Natural killer cell (primary cell): ENCODE measurements at regions not wholly inside any gene's neighbourhood (a gene's known extent, or its start where the extent isn't known, plus 50 kb on each side); places are given as distances from the start of the nearest gene placed in this dataset.

Source experiments
- ATAC-seq, 3 donors: fragments of 150-1000 bp in 2 of 3; fragments of 200-7000 bp in 1 of 3; cut with Tn5 transposase; 1 replicate in 1 of 3; 2 replicates in 2 of 3; pipeline ENCODE4 v1.10.0; 2021; ENCODE audit warnings: mild to moderate bottlenecking in 2 of 3, moderate library complexity in 2 of 3
- DNase-seq, 2 donors: peaks; one replicate each; pipeline versions ENCODE4 v3.0.0 to v3.0.0-alpha.2; 2013 to 2021; ENCODE audit warnings: mixed read lengths in 1 of 2
- H3K27ac ChIP-seq: one replicate; pipeline ENCODE4 v1.5.1; 2013; ENCODE audit warnings: mild to moderate bottlenecking, low read length
- H3K27me3 ChIP-seq: one replicate; pipeline ENCODE4 v1.6.1; 2013; ENCODE audit warnings: low read length; ENCODE audit not compliant: control insufficient read depth, insufficient read depth
- H3K36me3 ChIP-seq: one replicate; pipeline ENCODE4 v1.6.1; 2013; ENCODE audit warnings: low read length; ENCODE audit not compliant: control insufficient read depth, insufficient read depth
- H3K4me1 ChIP-seq: one replicate; pipeline ENCODE4 v1.6.1; 2013; ENCODE audit warnings: low read length; ENCODE audit not compliant: control insufficient read depth, insufficient read depth
- H3K4me3 ChIP-seq: one replicate; pipeline ENCODE4 v1.5.1; 2013; ENCODE audit warnings: low read length
- H3K9me3 ChIP-seq: one replicate; pipeline ENCODE4 v1.6.1; 2013; ENCODE audit warnings: low read length; ENCODE audit not compliant: control insufficient read depth, insufficient read depth
- H3K27ac Mint-ChIP-seq, 2 donors: one replicate each; pipeline ENCODE4 v1.8.0; 2022; ENCODE audit warnings: mild to moderate bottlenecking in 2 of 2, mixed read lengths in 2 of 2, moderate library complexity in 1 of 2
- H3K27me3 Mint-ChIP-seq, 2 donors: one replicate each; pipeline ENCODE4 v1.8.0; 2022; ENCODE audit warnings: low read depth in 2 of 2, mixed read lengths in 2 of 2
- H3K36me3 Mint-ChIP-seq: one replicate; pipeline ENCODE4 v1.8.0; 2022; ENCODE audit warnings: mixed read lengths
- H3K4me1 Mint-ChIP-seq, 2 donors: one replicate each; pipeline ENCODE4 v1.8.0; 2022; ENCODE audit warnings: mixed read lengths in 2 of 2
- H3K4me3 Mint-ChIP-seq: one replicate; pipeline ENCODE4 v1.8.0; 2022; ENCODE audit warnings: mild to moderate bottlenecking, moderate library complexity, mixed read lengths
- H3K9me3 Mint-ChIP-seq, 2 donors: one replicate each; pipeline ENCODE4 v1.8.0; 2022; ENCODE audit warnings: mixed read lengths in 2 of 2
- WGBS: methylation state at CpG from one replicate; pipeline ENCODE4 v1.1.7; 2013; ENCODE audit warnings: missing lambda C conversion rate; ENCODE audit not compliant: insufficient coverage; 5-methylcytosine and 5-hydroxymethylcytosine counted together
- intact Hi-C: fragments of 100-400 bp; cut with micrococcal nuclease; formaldehyde crosslinking; loops from one replicate; pipeline ENCODE4 v1.14.2; 2022
- TF ChIP-seq, protein P1 (sequence below): fragments of 200-600 bp; IDR thresholded peaks from one replicate; pipeline ENCODE4 v1.8.0; 2022; ENCODE audit warnings: antibody characterized with exemption

GRCh38 chr18:76126327-76126726 is 368.7 kb downstream of the ZNF516 start:
- no peak overlapping the region for H3K27ac ChIP-seq
- TF ChIP-seq, protein P1, sequence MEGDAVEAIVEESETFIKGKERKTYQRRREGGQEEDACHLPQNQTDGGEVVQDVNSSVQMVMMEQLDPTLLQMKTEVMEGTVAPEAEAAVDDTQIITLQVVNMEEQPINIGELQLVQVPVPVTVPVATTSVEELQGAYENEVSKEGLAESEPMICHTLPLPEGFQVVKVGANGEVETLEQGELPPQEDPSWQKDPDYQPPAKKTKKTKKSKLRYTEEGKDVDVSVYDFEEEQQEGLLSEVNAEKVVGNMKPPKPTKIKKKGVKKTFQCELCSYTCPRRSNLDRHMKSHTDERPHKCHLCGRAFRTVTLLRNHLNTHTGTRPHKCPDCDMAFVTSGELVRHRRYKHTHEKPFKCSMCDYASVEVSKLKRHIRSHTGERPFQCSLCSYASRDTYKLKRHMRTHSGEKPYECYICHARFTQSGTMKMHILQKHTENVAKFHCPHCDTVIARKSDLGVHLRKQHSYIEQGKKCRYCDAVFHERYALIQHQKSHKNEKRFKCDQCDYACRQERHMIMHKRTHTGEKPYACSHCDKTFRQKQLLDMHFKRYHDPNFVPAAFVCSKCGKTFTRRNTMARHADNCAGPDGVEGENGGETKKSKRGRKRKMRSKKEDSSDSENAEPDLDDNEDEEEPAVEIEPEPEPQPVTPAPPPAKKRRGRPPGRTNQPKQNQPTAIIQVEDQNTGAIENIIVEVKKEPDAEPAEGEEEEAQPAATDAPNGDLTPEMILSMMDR = no peak
- peaks cover 3 to 8% of the 10 kb centered on the region in 2 donors for H3K27me3 Mint-ChIP-seq
- H3K27me3 ChIP-seq = no peaks in the 10 kb centered on the region
- DNase-seq (no peak), ATAC-seq (no peak)
- no peak overlapping the region for H3K4me3 ChIP-seq
- H3K9me3 Mint-ChIP-seq = peaks cover 0 to 2% of the 10 kb centered on the region in 2 donors
- intact Hi-C loops = no loop called here
- no peak overlapping the region for H3K27ac Mint-ChIP-seq
- H3K4me1 ChIP-seq = no peaks in the 10 kb centered on the region
- H3K9me3 ChIP-seq = no peaks in the 10 kb centered on the region
- H3K4me3 Mint-ChIP-seq = no peak overlapping the region
- no peaks in the 10 kb centered on the region for H3K4me1 Mint-ChIP-seq
- H3K36me3 ChIP-seq = no peaks in the 10 kb centered on the region
- WGBS = 81% methylated on average over 6 of the region's 6 CpGs
- no peaks in the 10 kb centered on the region for H3K36me3 Mint-ChIP-seq

DNA sequence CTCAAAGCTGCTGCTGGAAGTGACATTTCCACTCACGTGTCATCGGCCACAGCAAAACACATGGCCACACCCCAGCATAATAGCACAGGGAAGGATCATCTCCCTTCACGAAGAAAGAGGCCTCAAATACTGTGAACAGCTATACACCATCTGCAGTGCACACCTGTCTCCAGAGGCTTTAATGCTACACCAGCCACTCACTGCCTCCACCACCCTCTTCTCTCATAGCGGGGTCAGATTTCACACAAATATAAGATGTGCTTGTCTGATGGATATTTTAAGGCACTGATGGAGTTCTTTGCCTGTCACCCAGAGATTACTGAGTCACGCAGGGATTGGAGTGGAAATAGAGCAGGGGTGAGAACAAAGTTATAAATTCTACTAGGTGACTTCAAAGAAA is 374.0 kb downstream of the ZNF516 start:
- Mint-ChIP-seq H3K4me3 (no peak overlapping the region), H3K9me3 (no peaks in the 10 kb centered on the region), H3K27ac (no peak overlapping the region), H3K36me3 (no peaks in the 10 kb centered on the region), H3K4me1 (no peaks in the 10 kb centered on the region), H3K27me3 (peaks cover 6 to 15% of the 10 kb centered on the region in 2 donors)
- H3K27ac ChIP-seq = no peak overlapping the region
- no peak overlapping the region for H3K4me3 ChIP-seq
- DNase-seq = no peak
- H3K9me3 ChIP-seq = no peaks in the 10 kb centered on the region
- intact Hi-C loops = no loop called here
- 86% methylated on average over 4 of the region's 5 CpGs for WGBS
- H3K4me1 ChIP-seq = no peaks in the 10 kb centered on the region
- no peaks in the 10 kb centered on the region for H3K27me3 ChIP-seq
- no peaks in the 10 kb centered on the region for H3K36me3 ChIP-seq
- TF ChIP-seq, protein P1 = no peak
- no peak for ATAC-seq

- H3K27me3 ChIP-seq = no peaks in the 10 kb centered on the region
- DNase-seq (no peak), ATAC-seq (peak in 1 of 3 donors; percentile 30)
- no peak overlapping the region for H3K4me3 Mint-ChIP-seq
- no peaks in the 10 kb centered on the region for H3K9me3 Mint-ChIP-seq
- WGBS = 82% methylated on average over 14 of the region's 14 CpGs
- no peaks in the 10 kb centered on the region for H3K36me3 Mint-ChIP-seq
- no peaks in the 10 kb centered on the region for H3K4me1 Mint-ChIP-seq
- no peaks in the 10 kb centered on the region for H3K4me1 ChIP-seq
- no peak overlapping the region for H3K27ac Mint-ChIP-seq
- H3K27me3 Mint-ChIP-seq = peaks cover 4 to 6% of the 10 kb centered on the region in 2 donors
- no peaks in the 10 kb centered on the region for H3K36me3 ChIP-seq
- H3K27ac ChIP-seq = no peak overlapping the region
- TF ChIP-seq, protein P1 = no peak
- intact Hi-C loops = no loop called here
- H3K4me3 ChIP-seq = no peak overlapping the region
- no peaks in the 10 kb centered on the region for H3K9me3 ChIP-seq
Observed at GRCh38 chr18:76115580-76115979, 379.5 kb downstream of the ZNF516 start.

DNA sequence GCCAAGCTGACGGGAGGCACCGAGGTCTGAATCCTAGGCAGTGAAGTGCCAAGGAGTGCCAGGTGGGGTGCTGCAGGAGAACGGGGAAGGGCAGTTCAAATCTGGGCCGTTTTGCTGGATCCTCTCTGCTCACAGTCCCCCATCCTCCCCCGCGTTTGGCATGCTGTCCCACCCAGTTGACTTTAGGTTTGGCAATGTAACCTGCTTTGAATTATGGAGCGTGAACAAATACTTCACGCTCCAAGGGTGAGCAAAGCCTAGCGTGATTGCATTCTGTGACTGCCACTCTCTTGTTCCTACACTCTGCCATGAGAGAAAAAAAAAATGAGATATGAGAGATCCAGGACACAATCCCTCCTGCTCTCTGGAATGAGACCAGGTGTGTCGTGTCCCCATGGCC is 381.9 kb downstream of the ZNF516 start:
- Mint-ChIP-seq H3K36me3 (no peaks in the 10 kb centered on the region), H3K9me3 (no peaks in the 10 kb centered on the region), H3K27ac (no peak overlapping the region), H3K4me1 (no peaks in the 10 kb centered on the region), H3K4me3 (no peak overlapping the region), H3K27me3 (peaks cover 0 to 6% of the 10 kb centered on the region in 2 donors)
- Histone ChIP-seq H3K4me3 (no peak overlapping the region), H3K4me1 (no peaks in the 10 kb centered on the region), H3K9me3 (peaks cover 4% of the 10 kb centered on the region), H3K27me3 (no peaks in the 10 kb centered on the region), H3K27ac (no peak overlapping the region), H3K36me3 (no peaks in the 10 kb centered on the region)
- 91% methylated on average over 10 of the region's 10 CpGs for WGBS
- DNase-seq (no peak), ATAC-seq (no peak)
- intact Hi-C loops = no loop called here
- TF ChIP-seq, protein P1 = no peak
